Hepatocyte (in vitro differentiated cells): ENCODE measurements at regions not wholly inside any gene's neighbourhood (a gene's known extent, or its start where the extent isn't known, plus 50 kb on each side); places are given as distances from the start of the nearest gene placed in this dataset.

Source experiments
- EZH2 ChIP-seq: fragments of 200-600 bp; sonication (generic); IDR thresholded peaks from 2 replicates; pipeline ENCODE4 v1.6.1; 2016; ENCODE audit warnings: antibody characterized with exemption, mild to moderate bottlenecking, borderline replicate concordance
- TF ChIP-seq, protein P1 (sequence below): fragments of 200-600 bp; sonication (generic); IDR thresholded peaks from 2 replicates; pipeline ENCODE4 v1.5.1; 2016; ENCODE audit warnings: antibody characterized with exemption, mild to moderate bottlenecking; ENCODE audit not compliant: poor library complexity

- TF ChIP-seq, protein P1, sequence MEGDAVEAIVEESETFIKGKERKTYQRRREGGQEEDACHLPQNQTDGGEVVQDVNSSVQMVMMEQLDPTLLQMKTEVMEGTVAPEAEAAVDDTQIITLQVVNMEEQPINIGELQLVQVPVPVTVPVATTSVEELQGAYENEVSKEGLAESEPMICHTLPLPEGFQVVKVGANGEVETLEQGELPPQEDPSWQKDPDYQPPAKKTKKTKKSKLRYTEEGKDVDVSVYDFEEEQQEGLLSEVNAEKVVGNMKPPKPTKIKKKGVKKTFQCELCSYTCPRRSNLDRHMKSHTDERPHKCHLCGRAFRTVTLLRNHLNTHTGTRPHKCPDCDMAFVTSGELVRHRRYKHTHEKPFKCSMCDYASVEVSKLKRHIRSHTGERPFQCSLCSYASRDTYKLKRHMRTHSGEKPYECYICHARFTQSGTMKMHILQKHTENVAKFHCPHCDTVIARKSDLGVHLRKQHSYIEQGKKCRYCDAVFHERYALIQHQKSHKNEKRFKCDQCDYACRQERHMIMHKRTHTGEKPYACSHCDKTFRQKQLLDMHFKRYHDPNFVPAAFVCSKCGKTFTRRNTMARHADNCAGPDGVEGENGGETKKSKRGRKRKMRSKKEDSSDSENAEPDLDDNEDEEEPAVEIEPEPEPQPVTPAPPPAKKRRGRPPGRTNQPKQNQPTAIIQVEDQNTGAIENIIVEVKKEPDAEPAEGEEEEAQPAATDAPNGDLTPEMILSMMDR: no peak
- TF ChIP-seq EZH2: no peak
Measured at GRCh38 chr14:105616802-105617192, 90.4 kb downstream of the TMEM121 start.
